ENCODE measurements at regions not wholly inside any gene's neighbourhood (a gene's known extent, or its start where the extent isn't known, plus 50 kb on each side); places are given as distances from the start of the nearest gene placed in this dataset.
"Not testable (repeated sequence)": the region's sequence is repeated elsewhere in the genome, so short reads cannot be mapped to it uniquely, and the experiment has no call there.

GRCh38 chr15:75100679-75101078 is 77.3 kb downstream of the PPCDC start:
- Mint-ChIP-seq H3K9me3 (no peaks in the 10 kb centered on the region), H3K36me3 (ENCODE audit: low read depth) (no peaks in the 10 kb centered on the region), H3K4me3 (no peak overlapping the region), H3K4me1 (ENCODE audit: low read depth) (peaks cover 14% of the 10 kb centered on the region), H3K27me3 (peaks cover 17% of the 10 kb centered on the region), H3K27ac (no peak overlapping the region)
- DNase-seq, result no peak

- peak overlapping the region; percentile 47 for H3K27ac Mint-ChIP-seq
- H3K27me3 Mint-ChIP-seq, result peaks cover 15% of the 10 kb centered on the region
- peaks cover 30% of the 10 kb centered on the region for H3K4me1 Mint-ChIP-seq (ENCODE audit: low read depth)
- H3K9me3 Mint-ChIP-seq, result no peaks in the 10 kb centered on the region
- H3K36me3 Mint-ChIP-seq (ENCODE audit: low read depth), result no peaks in the 10 kb centered on the region
- no peak for DNase-seq
- H3K4me3 Mint-ChIP-seq, result no peak overlapping the region
Measured at GRCh38 chr15:75104804-75105557, 81.6 kb downstream of the PPCDC start.

- H3K4me3 Mint-ChIP-seq, result no peak overlapping the region
- H3K27ac Mint-ChIP-seq, result no peak overlapping the region
- no peaks in the 10 kb centered on the region for H3K9me3 Mint-ChIP-seq
- peaks cover 33% of the 10 kb centered on the region for H3K27me3 Mint-ChIP-seq
- H3K36me3 Mint-ChIP-seq (ENCODE audit: low read depth), result no peaks in the 10 kb centered on the region
- DNase-seq, result no peak
- H3K4me1 Mint-ChIP-seq (ENCODE audit: low read depth), result peaks cover 34% of the 10 kb centered on the region
Measured at GRCh38 chr15:75107516-75107907, 84.1 kb downstream of the PPCDC start.

- peaks cover 2% of the 10 kb centered on the region for H3K36me3 Mint-ChIP-seq (ENCODE audit: low read depth)
- H3K4me1 Mint-ChIP-seq (ENCODE audit: low read depth), result peaks cover 35% of the 10 kb centered on the region
- H3K4me3 Mint-ChIP-seq, result peak overlapping the region; percentile 24
- peak; percentile 72 for DNase-seq
- peak overlapping the region; percentile 83 for H3K27ac Mint-ChIP-seq
- H3K27me3 Mint-ChIP-seq, result peaks cover 35% of the 10 kb centered on the region
- H3K9me3 Mint-ChIP-seq, result peaks cover 5% of the 10 kb centered on the region
Measured at GRCh38 chr15:75107908-75108838, 84.8 kb downstream of the PPCDC start.

- Mint-ChIP-seq H3K4me1 (ENCODE audit: low read depth) (peaks cover 35% of the 10 kb centered on the region), H3K36me3 (ENCODE audit: low read depth) (peaks cover 2% of the 10 kb centered on the region), H3K27me3 (peaks cover 33% of the 10 kb centered on the region), H3K27ac (no peak overlapping the region), H3K4me3 (no peak overlapping the region), H3K9me3 (peaks cover 5% of the 10 kb centered on the region)
- no peak for DNase-seq
Measured at GRCh38 chr15:75109021-75109735, 85.8 kb downstream of the PPCDC start.

GRCh38 chr15:75109736-75110130 is 86.3 kb downstream of the PPCDC start:
- Mint-ChIP-seq H3K4me3 (no peak overlapping the region), H3K27ac (no peak overlapping the region), H3K36me3 (ENCODE audit: low read depth) (peaks cover 2% of the 10 kb centered on the region), H3K27me3 (peaks cover 32% of the 10 kb centered on the region), H3K4me1 (ENCODE audit: low read depth) (peaks cover 33% of the 10 kb centered on the region), H3K9me3 (peaks cover 5% of the 10 kb centered on the region)
- DNase-seq, result no peak

- peaks cover 2% of the 10 kb centered on the region for H3K36me3 Mint-ChIP-seq (ENCODE audit: low read depth)
- H3K27me3 Mint-ChIP-seq, result peaks cover 37% of the 10 kb centered on the region
- no peak for DNase-seq
- peaks cover 26% of the 10 kb centered on the region for H3K4me1 Mint-ChIP-seq (ENCODE audit: low read depth)
- no peak overlapping the region for H3K4me3 Mint-ChIP-seq
- H3K27ac Mint-ChIP-seq, result no peak overlapping the region
- H3K9me3 Mint-ChIP-seq, result peaks cover 5% of the 10 kb centered on the region
Measured at GRCh38 chr15:75112278-75112847, 89.0 kb downstream of the PPCDC start.

- Mint-ChIP-seq H3K27me3 (peaks cover 40% of the 10 kb centered on the region), H3K36me3 (ENCODE audit: low read depth) (peaks cover 2% of the 10 kb centered on the region), H3K4me3 (no peak overlapping the region), H3K4me1 (ENCODE audit: low read depth) (peaks cover 23% of the 10 kb centered on the region), H3K27ac (no peak overlapping the region), H3K9me3 (peaks cover 5% of the 10 kb centered on the region)
- no peak for DNase-seq
Measured at GRCh38 chr15:75112848-75113492, 88.7 kb upstream of the C15orf39 start.

GRCh38 chr15:75114327-75114726 is 87.4 kb upstream of the C15orf39 start:
- no peak overlapping the region for H3K4me3 Mint-ChIP-seq
- H3K9me3 Mint-ChIP-seq, result peaks cover 5% of the 10 kb centered on the region
- peaks cover 9% of the 10 kb centered on the region for H3K4me1 Mint-ChIP-seq (ENCODE audit: low read depth)
- peaks cover 2% of the 10 kb centered on the region for H3K36me3 Mint-ChIP-seq (ENCODE audit: low read depth)
- no peak for DNase-seq
- H3K27ac Mint-ChIP-seq, result no peak overlapping the region
- H3K27me3 Mint-ChIP-seq, result peaks cover 40% of the 10 kb centered on the region

- DNase-seq, result no peak
- Mint-ChIP-seq H3K4me3 (no peak overlapping the region), H3K4me1 (ENCODE audit: low read depth) (peaks cover 5% of the 10 kb centered on the region), H3K27me3 (peaks cover 37% of the 10 kb centered on the region), H3K36me3 (ENCODE audit: low read depth) (peaks cover 2% of the 10 kb centered on the region), H3K9me3 (peaks cover 5% of the 10 kb centered on the region), H3K27ac (no peak overlapping the region)
Measured at GRCh38 chr15:75114796-75115195, 86.9 kb upstream of the C15orf39 start.

GRCh38 chr15:75115411-75115913 is 86.2 kb upstream of the C15orf39 start:
- not testable (repeated sequence) for H3K4me3 Mint-ChIP-seq; H3K9me3 Mint-ChIP-seq; H3K27ac Mint-ChIP-seq; H3K36me3 Mint-ChIP-seq (ENCODE audit: low read depth); DNase-seq; H3K4me1 Mint-ChIP-seq (ENCODE audit: low read depth)
- H3K27me3 Mint-ChIP-seq, result peaks cover 30% of the 10 kb centered on the region

- H3K27ac Mint-ChIP-seq; H3K9me3 Mint-ChIP-seq; H3K4me3 Mint-ChIP-seq; H3K4me1 Mint-ChIP-seq (ENCODE audit: low read depth); H3K36me3 Mint-ChIP-seq (ENCODE audit: low read depth); DNase-seq: not testable (repeated sequence)
- H3K27me3 Mint-ChIP-seq, result peaks cover 24% of the 10 kb centered on the region
Measured at GRCh38 chr15:75116143-75116542, 85.5 kb upstream of the C15orf39 start.

GRCh38 chr15:75117993-75118392 is 83.7 kb upstream of the C15orf39 start:
- no peak overlapping the region for H3K4me3 Mint-ChIP-seq
- DNase-seq, result no peak
- peaks cover 13% of the 10 kb centered on the region for H3K27me3 Mint-ChIP-seq
- peaks cover 1% of the 10 kb centered on the region for H3K36me3 Mint-ChIP-seq (ENCODE audit: low read depth)
- H3K9me3 Mint-ChIP-seq, result peaks cover 2% of the 10 kb centered on the region
- no peaks in the 10 kb centered on the region for H3K4me1 Mint-ChIP-seq (ENCODE audit: low read depth)
- no peak overlapping the region for H3K27ac Mint-ChIP-seq

GRCh38 chr15:75119312-75119711 is 82.4 kb upstream of the C15orf39 start:
- H3K36me3 Mint-ChIP-seq (ENCODE audit: low read depth); H3K4me3 Mint-ChIP-seq; H3K9me3 Mint-ChIP-seq; H3K27ac Mint-ChIP-seq; H3K4me1 Mint-ChIP-seq (ENCODE audit: low read depth); DNase-seq: not testable (repeated sequence)
- H3K27me3 Mint-ChIP-seq, result peaks cover 13% of the 10 kb centered on the region
